ENCODE measurements at regions not wholly inside any gene's neighbourhood (a gene's known extent, or its start where the extent isn't known, plus 50 kb on each side); places are given as distances from the start of the nearest gene placed in this dataset.

GRCh38 chr2:172153156-172153555 is 50.5 kb upstream of the DLX2 start:
- intact Hi-C loops (cut with micrococcal nuclease; ENCODE audit: unreplicated experiment) = no loop called here
- Histone ChIP-seq H3K27me3 (replicated peaks; ENCODE audit: control insufficient read depth, insufficient read depth, low read length) (no peaks in the 10 kb centered on the region), H3K4me1 (no peaks in the 10 kb centered on the region), H3K4me3 (ENCODE audit: low read depth, low read length) (no peak overlapping the region), H3K36me3 (ENCODE audit: control insufficient read depth, insufficient read depth, low read length) (no peaks in the 10 kb centered on the region), H3K9me3 (no peaks in the 10 kb centered on the region)
- Mint-ChIP-seq H3K4me3 (ENCODE audit: unreplicated experiment) (no peak overlapping the region), H3K9me3 (ENCODE audit: unreplicated experiment) (no peaks in the 10 kb centered on the region), H3K27me3 (ENCODE audit: insufficient read depth, unreplicated experiment) (peaks cover 14% of the 10 kb centered on the region), H3K4me1 (ENCODE audit: low read depth, unreplicated experiment) (no peaks in the 10 kb centered on the region), H3K36me3 (ENCODE audit: insufficient read depth, unreplicated experiment) (no peaks in the 10 kb centered on the region), H3K27ac (ENCODE audit: unreplicated experiment) (no peak overlapping the region)
- CTCF ChIA-PET = no interaction called here
- no peak for TF ChIP-seq CTCF (IDR thresholded peaks at IDR 0.05; ENCODE audit: insufficient read depth in 1 of 2, low read depth in 1 of 2, low read length in 1 of 2, severe bottlenecking in 1 of 2, unreplicated experiment in 1 of 2)
- POLR2A ChIA-PET = no interaction called here
- no peak for DNase-seq
- no TSS peak for BruUV-seq (replicated peaks)

- intact Hi-C loops (cut with micrococcal nuclease; ENCODE audit: unreplicated experiment) = no loop called here
- TF ChIP-seq CTCF (IDR thresholded peaks at IDR 0.05; ENCODE audit: insufficient read depth in 1 of 2, low read depth in 1 of 2, low read length in 1 of 2, severe bottlenecking in 1 of 2, unreplicated experiment in 1 of 2) = no peak
- Histone ChIP-seq H3K36me3 (ENCODE audit: control insufficient read depth, insufficient read depth, low read length) (no peaks in the 10 kb centered on the region), H3K27me3 (replicated peaks; ENCODE audit: control insufficient read depth, insufficient read depth, low read length) (no peaks in the 10 kb centered on the region), H3K4me1 (no peaks in the 10 kb centered on the region), H3K4me3 (ENCODE audit: low read depth, low read length) (no peak overlapping the region), H3K9me3 (no peaks in the 10 kb centered on the region)
- Mint-ChIP-seq H3K4me1 (ENCODE audit: low read depth, unreplicated experiment) (no peaks in the 10 kb centered on the region), H3K36me3 (ENCODE audit: insufficient read depth, unreplicated experiment) (no peaks in the 10 kb centered on the region), H3K4me3 (ENCODE audit: unreplicated experiment) (no peak overlapping the region), H3K27ac (ENCODE audit: unreplicated experiment) (no peak overlapping the region), H3K27me3 (ENCODE audit: insufficient read depth, unreplicated experiment) (peaks cover 17% of the 10 kb centered on the region), H3K9me3 (ENCODE audit: unreplicated experiment) (no peaks in the 10 kb centered on the region)
- CTCF ChIA-PET = no interaction called here
- no TSS peak for BruUV-seq (replicated peaks)
- no peak for DNase-seq
- POLR2A ChIA-PET = no interaction called here
These were observed 51.1 kb upstream of the DLX2 start for GRCh38 chr2:172153757-172154156.

GRCh38 chr2:172155752-172156151 is 53.1 kb upstream of the DLX2 start:
- ChIA-PET POLR2A (no interaction called here), CTCF (no interaction called here)
- Mint-ChIP-seq H3K27me3 (ENCODE audit: insufficient read depth, unreplicated experiment) (peaks cover 17% of the 10 kb centered on the region), H3K27ac (ENCODE audit: unreplicated experiment) (no peak overlapping the region), H3K36me3 (ENCODE audit: insufficient read depth, unreplicated experiment) (no peaks in the 10 kb centered on the region), H3K4me3 (ENCODE audit: unreplicated experiment) (no peak overlapping the region), H3K4me1 (ENCODE audit: low read depth, unreplicated experiment) (no peaks in the 10 kb centered on the region), H3K9me3 (ENCODE audit: unreplicated experiment) (no peaks in the 10 kb centered on the region)
- no peaks in the 10 kb centered on the region for H3K4me1 ChIP-seq
- DNase-seq = no peak
- no TSS peak for BruUV-seq (replicated peaks)
- no peak for TF ChIP-seq CTCF (IDR thresholded peaks at IDR 0.05; ENCODE audit: insufficient read depth in 1 of 2, low read depth in 1 of 2, low read length in 1 of 2, severe bottlenecking in 1 of 2, unreplicated experiment in 1 of 2)
- H3K27me3 ChIP-seq (replicated peaks; ENCODE audit: control insufficient read depth, insufficient read depth, low read length) = no peaks in the 10 kb centered on the region
- H3K4me3 ChIP-seq (ENCODE audit: low read depth, low read length) = no peak overlapping the region
- intact Hi-C loops (cut with micrococcal nuclease; ENCODE audit: unreplicated experiment) = no loop called here
- no peaks in the 10 kb centered on the region for H3K36me3 ChIP-seq (ENCODE audit: control insufficient read depth, insufficient read depth, low read length)
- H3K9me3 ChIP-seq = peaks cover 4% of the 10 kb centered on the region; the same call in 1 of the 2 replicates
